IPS DF 19.7 (cell line): ENCODE measurements at regions not wholly inside any gene's neighbourhood (a gene's known extent, or its start where the extent isn't known, plus 50 kb on each side); places are given as distances from the start of the nearest gene placed in this dataset.
"Not testable (repeated sequence)": the region's sequence is repeated elsewhere in the genome, so short reads cannot be mapped to it uniquely, and the experiment has no call there.

ENCODE experiments used
- DNase-seq: peaks from one replicate; pipeline ENCODE4 v3.0.0-alpha.2; 2013; ENCODE audit warnings: low read depth, low spot score

- no peak for DNase-seq
Measured at GRCh38 chr18:5021558-5021957, 175.5 kb downstream of the AKAIN1 start.

- DNase-seq: no peak
Measured at GRCh38 chr18:5015213-5015612, 181.8 kb downstream of the AKAIN1 start.

- DNase-seq: peak; percentile 45
Measured at GRCh38 chr18:5004031-5004820, 192.8 kb downstream of the AKAIN1 start.

GRCh38 chr18:4994710-4995109 is 202.3 kb downstream of the AKAIN1 start:
- DNase-seq: no peak

GRCh38 chr18:4987452-4988405 is 209.3 kb downstream of the AKAIN1 start:
- DNase-seq: no peak

GRCh38 chr18:4986677-4987076 is 210.4 kb downstream of the AKAIN1 start:
- no peak for DNase-seq

GRCh38 chr18:4986066-4986465 is 211.0 kb downstream of the AKAIN1 start:
- no peak for DNase-seq

GRCh38 chr18:4961121-4961909 is 235.7 kb downstream of the AKAIN1 start:
- DNase-seq: no peak

- DNase-seq: no peak
Measured at GRCh38 chr18:4960578-4960977, 236.5 kb downstream of the AKAIN1 start.

- no peak for DNase-seq
Measured at GRCh38 chr18:4931209-4931608, 265.8 kb downstream of the AKAIN1 start.

- no peak for DNase-seq
Measured at GRCh38 chr18:4921548-4921947, 275.5 kb downstream of the AKAIN1 start.

GRCh38 chr18:4917509-4917908 is 279.5 kb downstream of the AKAIN1 start:
- not testable (repeated sequence) for DNase-seq

- no peak for DNase-seq
Measured at GRCh38 chr18:4908328-4908727, 288.7 kb downstream of the AKAIN1 start.

- DNase-seq: no peak
Measured at GRCh38 chr18:4906856-4907255, 290.2 kb downstream of the AKAIN1 start.

- no peak for DNase-seq
Measured at GRCh38 chr18:4888251-4889040, 308.6 kb downstream of the AKAIN1 start.

- DNase-seq: no peak
Measured at GRCh38 chr18:4878480-4878879, 318.6 kb downstream of the AKAIN1 start.

GRCh38 chr18:4871197-4871596 is 325.9 kb downstream of the AKAIN1 start:
- no peak for DNase-seq

- DNase-seq: no peak
Measured at GRCh38 chr18:4870177-4870773, 326.8 kb downstream of the AKAIN1 start.

- DNase-seq: no peak
Measured at GRCh38 chr18:4869155-4869554, 327.9 kb downstream of the AKAIN1 start.

- no peak for DNase-seq
Measured at GRCh38 chr18:4858379-4859127, 338.5 kb downstream of the AKAIN1 start.
